ENCODE measurements at regions not wholly inside any gene's neighbourhood (a gene's known extent, or its start where the extent isn't known, plus 50 kb on each side); places are given as distances from the start of the nearest gene placed in this dataset.

DNA sequence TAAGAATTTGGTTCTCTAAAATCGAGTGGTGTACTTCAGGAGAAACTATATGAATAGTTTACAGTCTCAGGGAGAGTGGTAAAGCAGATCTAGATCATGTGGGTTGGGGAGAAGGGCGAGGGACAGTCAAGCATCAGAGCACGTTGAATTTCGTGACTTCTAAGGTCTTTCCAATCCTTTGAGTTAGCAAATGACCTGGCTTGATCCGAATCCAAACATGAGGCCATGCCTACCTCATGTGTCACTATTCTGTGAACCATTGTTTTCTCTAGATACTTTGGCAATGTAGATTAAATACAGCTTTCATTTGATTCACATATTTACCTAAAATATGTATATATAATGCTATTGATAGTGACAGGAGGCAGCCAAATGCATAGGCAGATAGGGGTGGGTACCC lies 674.9 kb downstream of the NYAP2 start:
- Histone ChIP-seq H3K9me3 (no peaks in the 10 kb centered on the region), H3K36me3 (no peaks in the 10 kb centered on the region), H3K27ac (no peak overlapping the region), H3K4me3 (no peak overlapping the region), H3K27me3 (no peaks in the 10 kb centered on the region), H3K4me1 (peaks cover 0 to 2% (median 0%) of the 10 kb centered on the region in 12 donors)
- DNase-seq (no peak), ATAC-seq (no peak)
- WGBS, 4 donors: 73 to 79% (median 78%) methylated on average over 5 of the region's 5 CpGs
- intact Hi-C loops (cut with DNase I): no loop called here
- TF ChIP-seq POLR2A (IDR thresholded peaks at IDR 0.05): no peak
- TF ChIP-seq, protein P1, sequence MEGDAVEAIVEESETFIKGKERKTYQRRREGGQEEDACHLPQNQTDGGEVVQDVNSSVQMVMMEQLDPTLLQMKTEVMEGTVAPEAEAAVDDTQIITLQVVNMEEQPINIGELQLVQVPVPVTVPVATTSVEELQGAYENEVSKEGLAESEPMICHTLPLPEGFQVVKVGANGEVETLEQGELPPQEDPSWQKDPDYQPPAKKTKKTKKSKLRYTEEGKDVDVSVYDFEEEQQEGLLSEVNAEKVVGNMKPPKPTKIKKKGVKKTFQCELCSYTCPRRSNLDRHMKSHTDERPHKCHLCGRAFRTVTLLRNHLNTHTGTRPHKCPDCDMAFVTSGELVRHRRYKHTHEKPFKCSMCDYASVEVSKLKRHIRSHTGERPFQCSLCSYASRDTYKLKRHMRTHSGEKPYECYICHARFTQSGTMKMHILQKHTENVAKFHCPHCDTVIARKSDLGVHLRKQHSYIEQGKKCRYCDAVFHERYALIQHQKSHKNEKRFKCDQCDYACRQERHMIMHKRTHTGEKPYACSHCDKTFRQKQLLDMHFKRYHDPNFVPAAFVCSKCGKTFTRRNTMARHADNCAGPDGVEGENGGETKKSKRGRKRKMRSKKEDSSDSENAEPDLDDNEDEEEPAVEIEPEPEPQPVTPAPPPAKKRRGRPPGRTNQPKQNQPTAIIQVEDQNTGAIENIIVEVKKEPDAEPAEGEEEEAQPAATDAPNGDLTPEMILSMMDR (IDR thresholded peaks at IDR 0.05): no peak

- WGBS, 4 donors: 88 to 93% (median 90%) methylated on average over 2 of the region's 2 CpGs
- intact Hi-C loops (cut with DNase I): no loop called here
- Histone ChIP-seq H3K27ac (no peak overlapping the region), H3K4me3 (no peak overlapping the region), H3K36me3 (no peaks in the 10 kb centered on the region), H3K9me3 (no peaks in the 10 kb centered on the region), H3K4me1 (no peaks in the 10 kb centered on the region), H3K27me3 (no peaks in the 10 kb centered on the region)
- TF ChIP-seq POLR2A (IDR thresholded peaks at IDR 0.05): no peak
- TF ChIP-seq, protein P1 (IDR thresholded peaks at IDR 0.05): no peak
- DNase-seq: no peak
- no peak for ATAC-seq
Observed at GRCh38 chr2:226073496-226074160, 674.1 kb downstream of the NYAP2 start.

- no peaks in the 10 kb centered on the region for H3K4me1 ChIP-seq
- WGBS, 4 donors: 38 to 50% (median 45%) methylated on average over 4 of the region's 4 CpGs
- H3K4me3 ChIP-seq: no peak overlapping the region
- intact Hi-C loops (cut with DNase I): no loop called here
- no peak overlapping the region for H3K27ac ChIP-seq
- no peaks in the 10 kb centered on the region for H3K27me3 ChIP-seq
- no peaks in the 10 kb centered on the region for H3K9me3 ChIP-seq
- ATAC-seq (peak in 2 of 4 donors; percentile 26 to 60), DNase-seq (no peak)
- TF ChIP-seq, protein P1 (IDR thresholded peaks at IDR 0.05): no peak
- TF ChIP-seq POLR2A (IDR thresholded peaks at IDR 0.05): no peak
- no peaks in the 10 kb centered on the region for H3K36me3 ChIP-seq
Observed at GRCh38 chr2:226066873-226067272, 667.4 kb downstream of the NYAP2 start.

GRCh38 chr2:226066391-226066790 lies 666.9 kb downstream of the NYAP2 start:
- Histone ChIP-seq H3K4me3 (no peak overlapping the region), H3K27me3 (no peaks in the 10 kb centered on the region), H3K9me3 (no peaks in the 10 kb centered on the region), H3K4me1 (no peaks in the 10 kb centered on the region), H3K27ac (no peak overlapping the region), H3K36me3 (no peaks in the 10 kb centered on the region)
- ATAC-seq (no peak), DNase-seq (no peak)
- TF ChIP-seq, protein P1 (IDR thresholded peaks at IDR 0.05): no peak
- TF ChIP-seq POLR2A (IDR thresholded peaks at IDR 0.05): no peak
- intact Hi-C loops (cut with DNase I): no loop called here
- WGBS, 4 donors: 85 to 96% (median 91%) methylated on average over 3 of the region's 3 CpGs

Measured in heart left ventricle (tissue), 16 donors.